HEK293 (cell line): ENCODE measurements at regions not wholly inside any gene's neighbourhood (a gene's known extent, or its start where the extent isn't known, plus 50 kb on each side); places are given as distances from the start of the nearest gene placed in this dataset.

Experiments
- SP2 ChIP-seq: fragments of 450-650 bp; formaldehyde crosslinking; IDR thresholded peaks from 2 replicates; pipeline ENCODE4 v1.5.1; 2016; ENCODE audit warnings: missing biosample characterization, missing genetic modification characterization
- ZNF140 ChIP-seq: fragments of 450-650 bp; formaldehyde crosslinking; IDR thresholded peaks from 2 replicates; pipeline ENCODE4 v1.5.1; 2016; ENCODE audit warnings: missing biosample characterization, missing genetic modification characterization
- TF ChIP-seq, protein P1 (sequence below): fragments of 450-650 bp; formaldehyde crosslinking; IDR thresholded peaks from 2 replicates; pipeline ENCODE4 v1.5.1; 2016; ENCODE audit warnings: missing biosample characterization, missing genetic modification characterization

DNA sequence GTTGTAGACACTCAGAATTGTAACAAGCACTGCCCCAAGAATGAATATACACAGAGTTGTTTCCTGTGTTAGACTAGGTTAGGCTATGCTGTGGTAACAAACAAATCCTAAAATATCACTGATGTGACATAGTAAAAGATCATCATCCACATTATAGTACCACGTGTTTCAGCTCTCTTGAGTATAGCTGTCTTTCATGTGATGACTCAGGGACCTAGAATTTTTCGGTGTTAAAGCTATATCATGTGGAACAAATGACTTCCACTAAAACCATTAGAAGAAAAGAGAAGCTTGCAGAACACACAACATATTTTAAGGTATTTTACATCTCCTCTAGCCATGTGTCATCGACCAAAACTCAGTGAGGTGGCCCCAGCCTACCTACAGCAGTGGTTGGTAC lies 307.9 kb upstream of the RBMS3 start:
- no peak for TF ChIP-seq ZNF140 (tag by site-specific recombination)
- no peak for TF ChIP-seq SP2 (tag by site-specific recombination)
- TF ChIP-seq, protein P1, sequence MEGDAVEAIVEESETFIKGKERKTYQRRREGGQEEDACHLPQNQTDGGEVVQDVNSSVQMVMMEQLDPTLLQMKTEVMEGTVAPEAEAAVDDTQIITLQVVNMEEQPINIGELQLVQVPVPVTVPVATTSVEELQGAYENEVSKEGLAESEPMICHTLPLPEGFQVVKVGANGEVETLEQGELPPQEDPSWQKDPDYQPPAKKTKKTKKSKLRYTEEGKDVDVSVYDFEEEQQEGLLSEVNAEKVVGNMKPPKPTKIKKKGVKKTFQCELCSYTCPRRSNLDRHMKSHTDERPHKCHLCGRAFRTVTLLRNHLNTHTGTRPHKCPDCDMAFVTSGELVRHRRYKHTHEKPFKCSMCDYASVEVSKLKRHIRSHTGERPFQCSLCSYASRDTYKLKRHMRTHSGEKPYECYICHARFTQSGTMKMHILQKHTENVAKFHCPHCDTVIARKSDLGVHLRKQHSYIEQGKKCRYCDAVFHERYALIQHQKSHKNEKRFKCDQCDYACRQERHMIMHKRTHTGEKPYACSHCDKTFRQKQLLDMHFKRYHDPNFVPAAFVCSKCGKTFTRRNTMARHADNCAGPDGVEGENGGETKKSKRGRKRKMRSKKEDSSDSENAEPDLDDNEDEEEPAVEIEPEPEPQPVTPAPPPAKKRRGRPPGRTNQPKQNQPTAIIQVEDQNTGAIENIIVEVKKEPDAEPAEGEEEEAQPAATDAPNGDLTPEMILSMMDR (tag by site-specific recombination) = no peak
